ENCODE measurements at regions not wholly inside any gene's neighbourhood (a gene's known extent, or its start where the extent isn't known, plus 50 kb on each side); places are given as distances from the start of the nearest gene placed in this dataset.
"Not testable (repeated sequence)": the region's sequence is repeated elsewhere in the genome, so short reads cannot be mapped to it uniquely, and the experiment has no call there.

DNA sequence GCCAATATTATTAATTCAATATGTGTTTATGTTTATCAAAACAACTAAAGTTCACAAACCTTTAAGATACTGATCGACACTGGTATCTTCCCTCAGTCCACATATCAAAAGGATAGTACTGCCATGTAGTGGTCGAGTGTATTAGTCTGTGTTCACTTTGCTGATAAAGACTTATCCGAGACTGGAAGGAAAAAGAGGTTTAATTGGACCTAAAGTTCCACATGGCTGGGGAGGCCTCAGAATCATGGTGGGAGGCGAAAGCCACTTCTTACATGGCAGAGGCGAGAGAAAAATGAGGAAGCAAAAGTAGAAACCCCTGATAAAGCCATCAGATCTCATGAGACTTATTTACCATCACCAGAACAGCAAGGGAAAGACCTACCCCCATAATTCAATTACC is 325.4 kb upstream of the PHF14 start:
- TF ChIP-seq, protein P1, sequence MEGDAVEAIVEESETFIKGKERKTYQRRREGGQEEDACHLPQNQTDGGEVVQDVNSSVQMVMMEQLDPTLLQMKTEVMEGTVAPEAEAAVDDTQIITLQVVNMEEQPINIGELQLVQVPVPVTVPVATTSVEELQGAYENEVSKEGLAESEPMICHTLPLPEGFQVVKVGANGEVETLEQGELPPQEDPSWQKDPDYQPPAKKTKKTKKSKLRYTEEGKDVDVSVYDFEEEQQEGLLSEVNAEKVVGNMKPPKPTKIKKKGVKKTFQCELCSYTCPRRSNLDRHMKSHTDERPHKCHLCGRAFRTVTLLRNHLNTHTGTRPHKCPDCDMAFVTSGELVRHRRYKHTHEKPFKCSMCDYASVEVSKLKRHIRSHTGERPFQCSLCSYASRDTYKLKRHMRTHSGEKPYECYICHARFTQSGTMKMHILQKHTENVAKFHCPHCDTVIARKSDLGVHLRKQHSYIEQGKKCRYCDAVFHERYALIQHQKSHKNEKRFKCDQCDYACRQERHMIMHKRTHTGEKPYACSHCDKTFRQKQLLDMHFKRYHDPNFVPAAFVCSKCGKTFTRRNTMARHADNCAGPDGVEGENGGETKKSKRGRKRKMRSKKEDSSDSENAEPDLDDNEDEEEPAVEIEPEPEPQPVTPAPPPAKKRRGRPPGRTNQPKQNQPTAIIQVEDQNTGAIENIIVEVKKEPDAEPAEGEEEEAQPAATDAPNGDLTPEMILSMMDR (IDR thresholded peaks at IDR 0.05; ENCODE audit: insufficient read depth, low read length, poor library complexity, severe bottlenecking): no peak
- TF ChIP-seq EZH2phosphoT487 (conservative IDR thresholded peaks at IDR 0.05; ENCODE audit: low read length): no peak
- peaks cover 3% of the 10 kb centered on the region; the same call in 1 of the 2 replicates for H3K27me3 ChIP-seq (ENCODE audit: low read length)
- no peak overlapping the region for H3K27ac ChIP-seq (ENCODE audit: low read depth, low read length)

DNA sequence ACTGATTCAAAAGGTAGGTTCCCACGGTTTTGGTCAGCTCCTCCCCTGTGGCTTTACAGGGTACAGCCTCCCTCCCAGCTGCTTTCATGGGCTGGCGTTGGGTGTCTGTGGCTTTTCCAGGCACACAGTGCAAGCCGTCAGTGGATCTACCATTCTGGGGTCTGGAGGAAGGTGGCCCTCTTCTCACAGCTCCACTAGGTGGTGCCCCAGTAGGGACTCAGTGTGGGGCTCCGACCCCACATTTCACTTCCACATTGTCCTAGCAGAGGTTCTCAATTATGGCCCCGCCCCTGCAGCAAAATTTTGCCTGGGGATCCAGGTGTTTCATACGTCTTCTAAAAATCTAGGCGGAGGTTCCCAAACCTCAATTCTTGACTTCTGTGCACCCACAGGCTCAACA is 324.6 kb upstream of the PHF14 start:
- not testable (repeated sequence) for H3K9me3 ChIP-seq (ENCODE audit: insufficient read depth, low read length); H3K9me2 ChIP-seq (replicated peaks; ENCODE audit: insufficient read depth, low read length); H3K4me2 ChIP-seq (ENCODE audit: low read depth, low read length, poor library complexity, severe bottlenecking); H3F3A ChIP-seq (ENCODE audit: insufficient read depth); H3K27ac ChIP-seq (ENCODE audit: low read depth, low read length); H3K27me3 ChIP-seq (ENCODE audit: low read length); H2AFZ ChIP-seq (ENCODE audit: low read depth, low read length, severe bottlenecking); H3K4me3 ChIP-seq (ENCODE audit: insufficient read depth, low read length, poor library complexity, severe bottlenecking); H3K9ac ChIP-seq (ENCODE audit: low read length); H3K36me3 ChIP-seq (ENCODE audit: low read length); H3K79me2 ChIP-seq (ENCODE audit: insufficient read depth, low read length); H4K20me1 ChIP-seq (ENCODE audit: low read depth, low read length)

More for the DNA sequence above, 325.4 kb upstream of the PHF14 start:
- no peak overlapping the region for H2AFZ ChIP-seq (ENCODE audit: low read depth, low read length, severe bottlenecking)
- no peak overlapping the region for H3K9ac ChIP-seq (ENCODE audit: low read length)
- H4K20me1 ChIP-seq (ENCODE audit: low read depth, low read length): no peaks in the 10 kb centered on the region
- no peaks in the 10 kb centered on the region for H3F3A ChIP-seq (ENCODE audit: insufficient read depth)
- H3K4me3 ChIP-seq (ENCODE audit: insufficient read depth, low read length, poor library complexity, severe bottlenecking): no peak overlapping the region
- H3K9me2 ChIP-seq (replicated peaks; ENCODE audit: insufficient read depth, low read length): no peaks in the 10 kb centered on the region
- H3K4me2 ChIP-seq (ENCODE audit: low read depth, low read length, poor library complexity, severe bottlenecking): no peak overlapping the region
- H3K9me3 ChIP-seq (ENCODE audit: insufficient read depth, low read length): no peaks in the 10 kb centered on the region
- H3K79me2 ChIP-seq (ENCODE audit: insufficient read depth, low read length): no peaks in the 10 kb centered on the region
- no peaks in the 10 kb centered on the region for H3K36me3 ChIP-seq (ENCODE audit: low read length)

DNA sequence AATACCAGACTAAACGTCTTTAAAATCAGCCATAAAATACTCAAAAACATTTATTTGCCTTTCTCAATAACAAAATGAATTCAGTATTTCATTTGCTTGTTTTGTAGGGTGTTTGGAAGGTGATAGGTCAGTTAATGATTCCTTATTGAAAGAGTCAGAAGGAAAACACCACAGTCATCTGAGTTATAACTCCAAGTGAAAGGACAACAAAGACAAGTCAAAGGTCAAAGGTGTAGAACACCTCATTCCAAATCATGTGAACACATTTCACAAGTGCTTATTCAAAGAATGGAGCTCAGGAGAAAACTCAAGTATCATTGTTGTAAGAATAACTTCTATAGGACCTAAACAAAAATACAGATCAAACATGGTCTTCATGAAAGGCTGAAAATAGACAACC is 318.6 kb upstream of the PHF14 start:
- Histone ChIP-seq H3K27me3 (ENCODE audit: low read length) (no peaks in the 10 kb centered on the region), H3K27ac (ENCODE audit: low read depth, low read length) (no peak overlapping the region), H3K9ac (ENCODE audit: low read length) (no peak overlapping the region), H3K4me2 (ENCODE audit: low read depth, low read length, poor library complexity, severe bottlenecking) (no peak overlapping the region), H3K79me2 (ENCODE audit: insufficient read depth, low read length) (no peaks in the 10 kb centered on the region), H3K9me3 (ENCODE audit: insufficient read depth, low read length) (no peaks in the 10 kb centered on the region), H3K4me3 (ENCODE audit: insufficient read depth, low read length, poor library complexity, severe bottlenecking) (no peak overlapping the region), H3K36me3 (ENCODE audit: low read length) (no peaks in the 10 kb centered on the region), H3F3A (ENCODE audit: insufficient read depth) (no peaks in the 10 kb centered on the region), H4K20me1 (ENCODE audit: low read depth, low read length) (no peaks in the 10 kb centered on the region), H2AFZ (ENCODE audit: low read depth, low read length, severe bottlenecking) (no peak overlapping the region), H3K9me2 (replicated peaks; ENCODE audit: insufficient read depth, low read length) (no peaks in the 10 kb centered on the region)
- TF ChIP-seq EZH2phosphoT487 (conservative IDR thresholded peaks at IDR 0.05; ENCODE audit: low read length): no peak
- TF ChIP-seq, protein P1 (IDR thresholded peaks at IDR 0.05; ENCODE audit: insufficient read depth, low read length, poor library complexity, severe bottlenecking): no peak

DNA sequence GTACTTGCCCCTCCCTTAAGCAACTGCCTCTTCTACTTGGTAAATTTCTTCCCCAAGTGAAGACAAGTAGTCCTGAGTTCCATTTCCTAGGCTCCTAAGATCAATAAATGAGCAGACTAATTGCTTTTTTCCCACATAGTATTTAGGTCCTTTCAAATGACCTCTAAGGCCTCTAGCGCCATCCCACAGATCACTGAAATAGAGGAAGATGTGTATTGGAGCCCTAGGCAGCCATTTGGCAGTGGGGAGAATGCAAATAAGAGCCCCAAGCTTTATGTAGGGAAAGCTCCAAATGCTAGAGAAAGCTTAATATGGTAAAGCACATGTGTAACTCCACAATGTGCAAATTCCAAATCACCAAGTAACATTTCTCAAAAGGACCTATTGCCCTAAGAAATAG is 316.5 kb upstream of the PHF14 start:
- Histone ChIP-seq H2AFZ (ENCODE audit: low read depth, low read length, severe bottlenecking) (no peak overlapping the region), H3K4me3 (ENCODE audit: insufficient read depth, low read length, poor library complexity, severe bottlenecking) (no peak overlapping the region), H4K20me1 (ENCODE audit: low read depth, low read length) (no peaks in the 10 kb centered on the region), H3K9ac (ENCODE audit: low read length) (no peak overlapping the region), H3K9me2 (replicated peaks; ENCODE audit: insufficient read depth, low read length) (no peaks in the 10 kb centered on the region), H3K27me3 (ENCODE audit: low read length) (no peaks in the 10 kb centered on the region), H3F3A (ENCODE audit: insufficient read depth) (no peaks in the 10 kb centered on the region), H3K4me2 (ENCODE audit: low read depth, low read length, poor library complexity, severe bottlenecking) (no peak overlapping the region), H3K27ac (ENCODE audit: low read depth, low read length) (no peak overlapping the region), H3K36me3 (ENCODE audit: low read length) (no peaks in the 10 kb centered on the region), H3K9me3 (ENCODE audit: insufficient read depth, low read length) (no peaks in the 10 kb centered on the region), H3K79me2 (ENCODE audit: insufficient read depth, low read length) (no peaks in the 10 kb centered on the region)
- TF ChIP-seq, protein P1 (IDR thresholded peaks at IDR 0.05; ENCODE audit: insufficient read depth, low read length, poor library complexity, severe bottlenecking): no peak
- TF ChIP-seq EZH2phosphoT487 (conservative IDR thresholded peaks at IDR 0.05; ENCODE audit: low read length): no peak
